HEK293 (cell line): ENCODE measurements at regions not wholly inside any gene's neighbourhood (a gene's known extent, or its start where the extent isn't known, plus 50 kb on each side); places are given as distances from the start of the nearest gene placed in this dataset.

Experiments used
- CTCF ChIA-PET: fragments of 350-600 bp; formaldehyde crosslinking; extraction: SDS; loops from one replicate; lab custom pipeline; 2021; ENCODE audit warnings: antibody characterized with exemption; lab: Yijun Ruan, JAX
- POLR2A ChIA-PET: fragments of 300-600 bp; formaldehyde crosslinking; extraction: SDS; loops from one replicate; lab custom pipeline; 2020; ENCODE audit warnings: antibody characterized with exemption, inconsistent platforms; lab: Yijun Ruan, JAX
- H3K27ac ChIP-seq: fragments of 200-500 bp; sonication (Bioruptor generic); 2 replicates; pipeline ENCODE4 v1.5.1; 2014; ENCODE audit warnings: low read depth, low read length, control low read depth, inconsistent platforms; ENCODE audit errors: extremely low read depth
- H3K36me3 ChIP-seq, 2 experiments: fragments of 200-500 bp in 1 of 2; sonication (Bioruptor generic) in 1 of 2; 1 replicate in 1 of 2; 2 replicates in 1 of 2; pipeline ENCODE4 v1.5.1; 2014 to 2017; ENCODE audit warnings: inconsistent platforms in 2 of 2, low read length in 2 of 2; ENCODE audit not compliant: control insufficient read depth in 2 of 2, insufficient read depth in 1 of 2
- H3K4me1 ChIP-seq: fragments of 200-500 bp; sonication (Bioruptor generic); 2 replicates; pipeline ENCODE4 v1.5.1; 2014; ENCODE audit warnings: mild to moderate bottlenecking, low read length, inconsistent platforms; ENCODE audit not compliant: control insufficient read depth, insufficient read depth
- H3K4me3 ChIP-seq: 2 replicates; pipeline ENCODE4 v1.5.1; 2011; ENCODE audit warnings: low read depth, mild to moderate bottlenecking, control low read depth, low read length, moderate library complexity
- H3K9me3 ChIP-seq: fragments of 200-500 bp; sonication (Bioruptor generic); 2 replicates; pipeline ENCODE4 v1.5.1; 2014; ENCODE audit warnings: low read depth, low read length, inconsistent platforms; ENCODE audit not compliant: control insufficient read depth, insufficient read depth
- BCL6B ChIP-seq: fragments of 450-650 bp; formaldehyde crosslinking; IDR thresholded peaks from 2 replicates; pipeline ENCODE4 v1.5.1; 2017; ENCODE audit warnings: missing biosample characterization, missing genetic modification characterization
- GFI1B ChIP-seq: fragments of 450-650 bp; formaldehyde crosslinking; IDR thresholded peaks from 2 replicates; pipeline ENCODE4 v1.5.1; 2016; ENCODE audit warnings: missing biosample characterization, missing genetic modification characterization
- GLIS1 ChIP-seq: fragments of 450-650 bp; formaldehyde crosslinking; IDR thresholded peaks from 2 replicates; pipeline ENCODE4 v1.5.1; 2016; ENCODE audit warnings: missing biosample characterization, missing genetic modification characterization
- GLIS2 ChIP-seq: fragments of 450-650 bp; formaldehyde crosslinking; IDR thresholded peaks from 2 replicates; pipeline ENCODE4 v1.5.1; 2016; ENCODE audit warnings: missing biosample characterization, missing genetic modification characterization
- KLF16 ChIP-seq: fragments of 450-650 bp; formaldehyde crosslinking; IDR thresholded peaks from 2 replicates; pipeline ENCODE4 v1.5.1; 2017; ENCODE audit warnings: missing biosample characterization, missing genetic modification characterization
- KLF8 ChIP-seq: fragments of 450-650 bp; formaldehyde crosslinking; IDR thresholded peaks from 2 replicates; pipeline ENCODE4 v1.5.1; 2016; ENCODE audit warnings: missing biosample characterization, missing genetic modification characterization
- MYNN ChIP-seq: fragments of 450-650 bp; formaldehyde crosslinking; IDR thresholded peaks from 2 replicates; pipeline ENCODE4 v1.5.1; 2016; ENCODE audit warnings: missing biosample characterization, missing genetic modification characterization, borderline replicate concordance
- PRDM4 ChIP-seq: fragments of 450-650 bp; formaldehyde crosslinking; IDR thresholded peaks from 2 replicates; pipeline ENCODE4 v1.5.1; 2017; ENCODE audit warnings: missing biosample characterization, missing genetic modification characterization
- SP3 ChIP-seq: fragments of 450-650 bp; formaldehyde crosslinking; IDR thresholded peaks from 2 replicates; pipeline ENCODE4 v1.5.1; 2016; ENCODE audit warnings: missing biosample characterization, missing genetic modification characterization
- TCF7L2 ChIP-seq: IDR thresholded peaks from 2 replicates; pipeline ENCODE4 v1.6.1; 2011; ENCODE audit warnings: low read depth, mild to moderate bottlenecking, inconsistent platforms, low read length, moderate library complexity, borderline replicate concordance
- YY2 ChIP-seq: fragments of 450-650 bp; formaldehyde crosslinking; IDR thresholded peaks from 2 replicates; pipeline ENCODE4 v1.5.1; 2016; ENCODE audit warnings: missing biosample characterization, missing genetic modification characterization
- ZFHX2 ChIP-seq: fragments of 450-650 bp; formaldehyde crosslinking; conservative IDR thresholded peaks from 2 replicates; pipeline ENCODE4 v1.5.1; 2016; ENCODE audit warnings: missing biosample characterization, missing genetic modification characterization
- ZNF10 ChIP-seq: fragments of 450-650 bp; formaldehyde crosslinking; IDR thresholded peaks from 2 replicates; pipeline ENCODE4 v1.5.1; 2017; ENCODE audit warnings: missing biosample characterization, missing genetic modification characterization
- ZNF112 ChIP-seq: fragments of 450-650 bp; formaldehyde crosslinking; IDR thresholded peaks from 2 replicates; pipeline ENCODE4 v1.5.0; 2017; ENCODE audit warnings: missing biosample characterization, missing genetic modification characterization
- ZNF138 ChIP-seq: fragments of 450-650 bp; formaldehyde crosslinking; IDR thresholded peaks from 2 replicates; pipeline ENCODE4 v1.5.1; 2016; ENCODE audit warnings: missing biosample characterization, missing genetic modification characterization, borderline replicate concordance
- ZNF146 ChIP-seq: fragments of 450-650 bp; formaldehyde crosslinking; IDR thresholded peaks from 2 replicates; pipeline ENCODE4 v1.5.1; 2016; ENCODE audit warnings: missing biosample characterization, missing genetic modification characterization
- ZNF157 ChIP-seq: fragments of 450-650 bp; formaldehyde crosslinking; IDR thresholded peaks from 2 replicates; pipeline ENCODE4 v1.5.1; 2016; ENCODE audit warnings: missing biosample characterization, missing genetic modification characterization
- ZNF37A ChIP-seq: fragments of 450-650 bp; IDR thresholded peaks from 2 replicates; pipeline ENCODE4 v1.5.1; 2018; ENCODE audit warnings: missing biosample characterization, missing genetic modification characterization
- ZNF514 ChIP-seq: fragments of 450-650 bp; formaldehyde crosslinking; IDR thresholded peaks from 2 replicates; pipeline ENCODE4 v1.5.1; 2016; ENCODE audit warnings: missing biosample characterization, missing genetic modification characterization
- ZNF529 ChIP-seq: fragments of 450-650 bp; formaldehyde crosslinking; IDR thresholded peaks from 2 replicates; pipeline ENCODE4 v1.5.1; 2017; ENCODE audit warnings: missing genetic modification characterization, missing biosample characterization; ENCODE audit not compliant: insufficient replicate concordance
- ZNF560 ChIP-seq: fragments of 450-650 bp; formaldehyde crosslinking; IDR thresholded peaks from 2 replicates; pipeline ENCODE4 v1.5.1; 2017; ENCODE audit warnings: missing biosample characterization, missing genetic modification characterization, borderline replicate concordance
- ZNF600 ChIP-seq: fragments of 450-650 bp; formaldehyde crosslinking; IDR thresholded peaks from 2 replicates; pipeline ENCODE4 v1.5.1; 2016; ENCODE audit warnings: missing biosample characterization, missing genetic modification characterization
- ZNF658 ChIP-seq: fragments of 450-650 bp; formaldehyde crosslinking; IDR thresholded peaks from 2 replicates; pipeline ENCODE4; 2016; ENCODE audit warnings: missing biosample characterization, missing genetic modification characterization
- ZNF670 ChIP-seq: fragments of 450-650 bp; formaldehyde crosslinking; IDR thresholded peaks from 2 replicates; pipeline ENCODE4 v1.5.1; 2016; ENCODE audit warnings: missing biosample characterization, missing genetic modification characterization, low read depth
- ZNF677 ChIP-seq: fragments of 450-650 bp; IDR thresholded peaks from 2 replicates; pipeline ENCODE4 v1.5.0; 2018; ENCODE audit warnings: missing biosample characterization, mild to moderate bottlenecking, missing genetic modification characterization, moderate library complexity
- ZNF792 ChIP-seq: fragments of 450-650 bp; formaldehyde crosslinking; IDR thresholded peaks from 2 replicates; pipeline ENCODE4 v1.5.1; 2016; ENCODE audit warnings: missing biosample characterization, missing genetic modification characterization
- ZNF843 ChIP-seq: fragments of 450-650 bp; formaldehyde crosslinking; IDR thresholded peaks from 2 replicates; pipeline ENCODE4 v1.5.1; 2016; ENCODE audit warnings: missing biosample characterization, missing genetic modification characterization
- ZSCAN30 ChIP-seq: fragments of 450-650 bp; IDR thresholded peaks from 2 replicates; pipeline ENCODE4 v1.5.1; 2018; ENCODE audit warnings: missing biosample characterization, mild to moderate bottlenecking, missing genetic modification characterization, moderate library complexity
- ZXDB ChIP-seq: fragments of 450-650 bp; formaldehyde crosslinking; IDR thresholded peaks from 2 replicates; pipeline ENCODE4 v1.5.1; 2016; ENCODE audit warnings: missing biosample characterization, missing genetic modification characterization
- TF ChIP-seq, protein P1 (sequence below): fragments of 450-650 bp; formaldehyde crosslinking; IDR thresholded peaks from 2 replicates; pipeline ENCODE4 v1.5.1; 2016; ENCODE audit warnings: missing biosample characterization, missing genetic modification characterization
- TF ChIP-seq, protein P2 (sequence below): fragments of 450-650 bp; formaldehyde crosslinking; IDR thresholded peaks from 2 replicates; pipeline ENCODE4 v1.5.1; 2016; ENCODE audit warnings: missing biosample characterization, missing genetic modification characterization

DNA sequence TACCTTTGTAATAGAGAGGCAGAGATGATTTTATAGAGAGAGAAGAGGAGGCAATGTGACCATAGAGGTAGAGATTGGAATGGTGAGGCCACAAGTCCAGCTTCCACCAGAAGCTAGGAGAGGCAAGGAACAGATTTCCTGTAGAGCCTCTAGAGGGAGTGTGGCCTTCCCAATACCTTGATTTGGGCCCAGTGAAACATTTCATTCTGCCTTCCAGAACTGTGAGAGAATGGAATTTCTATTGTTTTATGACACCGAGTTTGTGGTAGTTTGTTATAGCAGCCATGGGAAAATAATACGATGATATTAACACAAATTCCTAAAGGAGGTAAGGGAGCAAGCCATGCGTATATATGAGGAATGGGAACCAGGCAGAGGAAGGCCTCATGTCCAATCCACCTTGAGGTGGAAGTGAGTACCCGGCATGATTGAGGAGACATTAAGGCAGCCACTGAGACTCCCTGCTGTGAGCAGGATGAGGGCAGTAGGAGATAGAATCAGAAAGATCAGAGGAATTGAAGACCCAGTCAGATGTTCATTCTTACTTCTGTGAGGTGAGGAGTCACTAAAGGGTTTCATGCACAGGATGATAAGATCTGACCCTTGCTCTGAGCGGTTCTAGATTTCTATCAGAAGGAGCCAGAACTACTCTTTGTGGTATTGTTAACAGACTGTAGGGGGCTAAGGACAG is 636.3 kb upstream of the IMPG1 start:
- Histone ChIP-seq H3K27ac (no peak overlapping the region), H3K4me3 (no peak overlapping the region), H3K4me1 (no peaks in the 10 kb centered on the region), H3K9me3 (no peaks in the 10 kb centered on the region), H3K36me3 (no peaks in the 10 kb centered on the region)
- ChIA-PET CTCF (no interaction called here), POLR2A (no interaction called here)
- TF ChIP-seq ZNF560 (tag by site-specific recombination) (no peak), ZNF529 (tag by site-specific recombination) (no peak), YY2 (tag by site-specific recombination) (no peak), KLF16 (tag by site-specific recombination) (no peak), BCL6B (tag by site-specific recombination) (no peak), ZNF138 (tag by site-specific recombination) (no peak), ZNF600 (tag by site-specific recombination) (no peak), KLF8 (tag by site-specific recombination) (no peak), ZNF792 (tag by site-specific recombination) (no peak), GLIS1 (tag by site-specific recombination) (no peak), ZSCAN30 (tag by site-specific recombination) (no peak), SP3 (no peak), MYNN (tag by site-specific recombination) (no peak), ZNF677 (tag by site-specific recombination) (no peak), ZNF112 (tag by site-specific recombination) (no peak), ZNF658 (no peak), ZNF157 (tag by site-specific recombination) (no peak), TCF7L2 (no peak)
- TF ChIP-seq, protein P1, sequence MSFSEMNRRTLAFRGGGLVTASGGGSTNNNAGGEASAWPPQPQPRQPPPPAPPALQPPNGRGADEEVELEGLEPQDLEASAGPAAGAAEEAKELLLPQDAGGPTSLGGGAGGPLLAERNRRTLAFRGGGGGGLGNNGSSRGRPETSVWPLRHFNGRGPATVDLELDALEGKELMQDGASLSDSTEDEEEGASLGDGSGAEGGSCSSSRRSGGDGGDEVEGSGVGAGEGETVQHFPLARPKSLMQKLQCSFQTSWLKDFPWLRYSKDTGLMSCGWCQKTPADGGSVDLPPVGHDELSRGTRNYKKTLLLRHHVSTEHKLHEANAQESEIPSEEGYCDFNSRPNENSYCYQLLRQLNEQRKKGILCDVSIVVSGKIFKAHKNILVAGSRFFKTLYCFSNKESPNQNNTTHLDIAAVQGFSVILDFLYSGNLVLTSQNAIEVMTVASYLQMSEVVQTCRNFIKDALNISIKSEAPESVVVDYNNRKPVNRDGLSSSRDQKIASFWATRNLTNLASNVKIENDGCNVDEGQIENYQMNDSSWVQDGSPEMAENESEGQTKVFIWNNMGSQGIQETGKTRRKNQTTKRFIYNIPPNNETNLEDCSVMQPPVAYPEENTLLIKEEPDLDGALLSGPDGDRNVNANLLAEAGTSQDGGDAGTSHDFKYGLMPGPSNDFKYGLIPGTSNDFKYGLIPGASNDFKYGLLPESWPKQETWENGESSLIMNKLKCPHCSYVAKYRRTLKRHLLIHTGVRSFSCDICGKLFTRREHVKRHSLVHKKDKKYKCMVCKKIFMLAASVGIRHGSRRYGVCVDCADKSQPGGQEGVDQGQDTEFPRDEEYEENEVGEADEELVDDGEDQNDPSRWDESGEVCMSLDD (tag by site-specific recombination) = no peak

- Histone ChIP-seq H3K4me1 (no peaks in the 10 kb centered on the region), H3K9me3 (no peaks in the 10 kb centered on the region), H3K4me3 (no peak overlapping the region), H3K27ac (no peak overlapping the region), H3K36me3 (no peaks in the 10 kb centered on the region)
- CTCF ChIA-PET = no interaction called here
- POLR2A ChIA-PET = no interaction called here
- TF ChIP-seq ZNF146 = no peak
- no peak for TF ChIP-seq ZFHX2 (tag by site-specific recombination)
- TF ChIP-seq KLF8 (tag by site-specific recombination) = no peak
- TF ChIP-seq ZNF514 = no peak
- TF ChIP-seq PRDM4 (tag by site-specific recombination) = no peak
- TF ChIP-seq, protein P2, sequence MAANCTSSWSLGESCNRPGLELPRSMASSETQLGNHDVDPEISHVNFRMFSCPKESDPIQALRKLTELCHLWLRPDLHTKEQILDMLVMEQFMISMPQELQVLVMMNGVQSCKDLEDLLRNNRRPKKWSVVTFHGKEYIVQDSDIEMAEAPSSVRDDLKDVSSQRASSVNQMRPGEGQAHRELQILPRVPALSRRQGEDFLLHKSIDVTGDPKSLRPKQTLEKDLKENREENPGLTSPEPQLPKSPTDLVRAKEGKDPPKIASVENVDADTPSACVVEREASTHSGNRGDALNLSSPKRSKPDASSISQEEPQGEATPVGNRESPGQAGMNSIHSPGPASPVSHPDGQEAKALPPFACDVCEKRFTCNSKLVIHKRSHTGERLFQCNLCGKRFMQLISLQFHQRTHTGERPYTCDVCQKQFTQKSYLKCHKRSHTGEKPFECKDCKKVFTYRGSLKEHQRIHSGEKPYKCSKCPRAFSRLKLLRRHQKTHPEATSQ (tag by site-specific recombination) = no peak
- TF ChIP-seq ZXDB (tag by site-specific recombination) = no peak
- no peak for TF ChIP-seq GFI1B (tag by site-specific recombination)
- TF ChIP-seq ZNF677 (tag by site-specific recombination) = no peak
- TF ChIP-seq ZNF843 = no peak
- no peak for TF ChIP-seq ZNF670 (tag by site-specific recombination)
- TF ChIP-seq GLIS2 (tag by site-specific recombination) = no peak
- TF ChIP-seq ZNF10 = no peak
- no peak for TF ChIP-seq ZNF37A (tag by site-specific recombination)
Measured at GRCh38 chr6:76707630-76708029, 635.2 kb upstream of the IMPG1 start.
